SK-N-SH (cell line): ENCODE measurements at regions not wholly inside any gene's neighbourhood (a gene's known extent, or its start where the extent isn't known, plus 50 kb on each side); places are given as distances from the start of the nearest gene placed in this dataset.

Experiments used
- CTCF ChIA-PET: fragments of 300-600, 350-600 bp; formaldehyde crosslinking; extraction: SDS; loops from one replicate; lab custom pipeline; 2021; lab: Yijun Ruan, JAX
- POLR2A ChIA-PET: fragments of 350-600 bp; sonication (Branson Sonifier 250); formaldehyde crosslinking; extraction: SDS; loops from one replicate; lab custom pipeline; 2020; ENCODE audit warnings: antibody characterized with exemption, inconsistent platforms; lab: Yijun Ruan, JAX
- DNase-seq: peaks from one replicate; pipeline ENCODE4 v3.0.0; 2012
- H2AFZ ChIP-seq: fragments of 200-600 bp; sonication (generic); 2 replicates; pipeline ENCODE4 v1.8.1; 2016; ENCODE audit warnings: antibody characterized with exemption, mild to moderate bottlenecking, low read depth
- H3F3A ChIP-seq: fragments of 200-600 bp; sonication (generic); replicated peaks from 2 replicates; pipeline ENCODE3; 2016; ENCODE audit warnings: antibody characterized with exemption, mild to moderate bottlenecking; ENCODE audit not compliant: insufficient read depth
- H3K27ac ChIP-seq, 2 experiments: fragments of 200-500 bp in 1 of 2; fragments of 200-600 bp in 1 of 2; sonication (Bioruptor generic) in 1 of 2; sonication (generic), shearing (Covaris generic) in 1 of 2; 2 replicates each; pipeline versions ENCODE4 v1.5.1 to v1.6.1; 2014 to 2016; ENCODE audit warnings: low read depth in 2 of 2, inconsistent platforms in 1 of 2, low read length in 1 of 2, mild to moderate bottlenecking in 1 of 2, mixed read lengths in 1 of 2
- H3K27me3 ChIP-seq: fragments of 200-600 bp; sonication (generic), shearing (Covaris generic); 2 replicates; pipeline ENCODE4 v1.6.1; 2016; ENCODE audit warnings: mixed run types; ENCODE audit not compliant: insufficient read depth
- H3K36me3 ChIP-seq, 2 experiments: fragments of 200-500 bp in 1 of 2; fragments of 200-600 bp in 1 of 2; sonication (Bioruptor generic) in 1 of 2; sonication (generic) in 1 of 2; replicated peaks in 1 of 2; 2 replicates each; pipeline versions ENCODE3 to v1.5.1; 2014 to 2016; ENCODE audit warnings: low read length in 1 of 2, mild to moderate bottlenecking in 1 of 2; ENCODE audit not compliant: insufficient read depth in 2 of 2, control insufficient read depth in 1 of 2
- H3K4me1 ChIP-seq, 2 experiments: fragments of 200-500 bp in 1 of 2; fragments of 200-600 bp in 1 of 2; sonication (Bioruptor generic) in 1 of 2; sonication (generic), shearing (Covaris generic) in 1 of 2; 2 replicates each; pipeline versions ENCODE4 v1.5.1 to v1.6.1; 2014 to 2016; ENCODE audit warnings: low read depth in 1 of 2, low read length in 1 of 2, mixed run types in 1 of 2; ENCODE audit not compliant: insufficient read depth in 2 of 2, control insufficient read depth in 1 of 2
- H3K4me2 ChIP-seq: fragments of 200-600 bp; sonication (generic), shearing (Covaris generic); 2 replicates; pipeline ENCODE4 v1.6.1; 2017; ENCODE audit warnings: mixed run types
- H3K4me3 ChIP-seq, 2 experiments: fragments of 200-500 bp in 1 of 2; fragments of 200-600 bp in 1 of 2; sonication (Bioruptor generic) in 1 of 2; sonication (generic), shearing (Covaris generic) in 1 of 2; 2 replicates each; pipeline versions ENCODE4 v1.5.1 to v1.8.1; 2014 to 2016; ENCODE audit warnings: low read depth in 2 of 2, inconsistent platforms in 1 of 2, low read length in 1 of 2, mild to moderate bottlenecking in 1 of 2, mixed read lengths in 1 of 2, moderate library complexity in 1 of 2
- H3K79me2 ChIP-seq: fragments of 200-600 bp; sonication (generic); 2 replicates; pipeline ENCODE4 v1.8.1; 2017; ENCODE audit warnings: mild to moderate bottlenecking; ENCODE audit not compliant: insufficient read depth
- H3K9ac ChIP-seq: fragments of 200-600 bp; sonication (generic); 2 replicates; pipeline ENCODE4 v1.6.1; 2017; ENCODE audit warnings: mixed run types
- H3K9me2 ChIP-seq: fragments of 200-600 bp; sonication (generic); 2 replicates; pipeline ENCODE4 v1.6.1; 2017; ENCODE audit warnings: mixed run types
- H3K9me3 ChIP-seq: fragments of 200-600 bp; sonication (generic); 2 replicates; pipeline ENCODE4 v1.6.1; 2017; ENCODE audit warnings: mixed run types, mild to moderate bottlenecking, moderate library complexity
- H4K20me1 ChIP-seq: fragments of 200-600 bp; sonication (generic); 2 replicates; pipeline ENCODE4 v1.6.1; 2017; ENCODE audit warnings: mild to moderate bottlenecking, mixed run types; ENCODE audit not compliant: insufficient read depth
- ELF1 ChIP-seq: IDR thresholded peaks from 2 replicates; pipeline ENCODE4 v1.4.0; 2012
- EP300 ChIP-seq, 2 experiments: IDR thresholded peaks; 2 replicates each; pipeline versions ENCODE4 v1.4.0 to v1.6.1; 2012; ENCODE audit warnings: borderline replicate concordance in 1 of 2, low read depth in 1 of 2, low read length in 1 of 2
- FOSL2 ChIP-seq: IDR thresholded peaks from 2 replicates; pipeline ENCODE4 v1.4.0; 2012; ENCODE audit warnings: low read depth, mild to moderate bottlenecking, moderate library complexity, borderline replicate concordance
- GABPA ChIP-seq: IDR thresholded peaks from 2 replicates; pipeline ENCODE4 v1.4.0; 2012; ENCODE audit warnings: low read depth, mild to moderate bottlenecking
- GATA2 ChIP-seq: sonication (generic); formaldehyde crosslinking; IDR thresholded peaks from 2 replicates; pipeline ENCODE4 v1.5.0; 2020; ENCODE audit warnings: mild to moderate bottlenecking, missing genetic modification reagents
- IRF3 ChIP-seq: fragments of 150-350 bp; IDR thresholded peaks from 2 replicates; pipeline ENCODE4 v1.6.1; 2016; ENCODE audit warnings: mild to moderate bottlenecking, low read depth, low read length
- MXI1 ChIP-seq: IDR thresholded peaks from 2 replicates; pipeline ENCODE4 v1.6.1; 2012; ENCODE audit warnings: mild to moderate bottlenecking, low read depth, low read length, improper control_type of control experiment
- NRF1 ChIP-seq: IDR thresholded peaks from 2 replicates; pipeline ENCODE4 v1.6.1; 2012; ENCODE audit warnings: low read depth, mild to moderate bottlenecking, low read length
- RAD21 ChIP-seq: IDR thresholded peaks from 2 replicates; pipeline ENCODE4 v1.6.1; 2012; ENCODE audit warnings: mild to moderate bottlenecking, low read length
- RFX5 ChIP-seq: IDR thresholded peaks from 2 replicates; pipeline ENCODE4 v1.6.1; 2012; ENCODE audit warnings: mild to moderate bottlenecking, improper control_type of control experiment, low read length
- TAF1 ChIP-seq: IDR thresholded peaks from 2 replicates; pipeline ENCODE4 v1.6.1; 2012; ENCODE audit warnings: low read depth, mild to moderate bottlenecking, low read length, moderate library complexity, borderline replicate concordance
- whole genome bisulfite sequencing: methylation state at CpG from one replicate; pipeline ENCODE4 v1.1.6; 2017; ENCODE audit warnings: low lambda C conversion rate; 5-methylcytosine and 5-hydroxymethylcytosine counted together

GRCh38 chr13:88637935-88638334, 966.8 kb downstream of the SLITRK5 start:
- Histone ChIP-seq H3K27me3 (no peaks in the 10 kb centered on the region), H3K36me3 (no peaks in the 10 kb centered on the region), H3K9me3 (no peaks in the 10 kb centered on the region), H3F3A (no peaks in the 10 kb centered on the region), H3K9me2 (no peaks in the 10 kb centered on the region), H3K9ac (no peak overlapping the region), H3K27ac (no peak overlapping the region), H3K4me1 (no peaks in the 10 kb centered on the region), H3K79me2 (no peaks in the 10 kb centered on the region), H3K4me3 (no peak overlapping the region), H4K20me1 (no peaks in the 10 kb centered on the region), H3K4me2 (no peak overlapping the region), H2AFZ (no peak overlapping the region)
- POLR2A ChIA-PET, result no interaction called here
- TF ChIP-seq NRF1, result no peak
- TF ChIP-seq GABPA, result no peak
- TF ChIP-seq RFX5, result no peak
- no peak for TF ChIP-seq TAF1
- TF ChIP-seq MXI1, result no peak
- 4% methylated on average over 1 of the region's 1 CpG for WGBS
- CTCF ChIA-PET, result no interaction called here
- DNase-seq, result no peak

GRCh38 chr13:88643233-88643632, 972.1 kb downstream of the SLITRK5 start:
- no peak overlapping the region for H3K4me2 ChIP-seq
- H3K9ac ChIP-seq, result no peak overlapping the region
- H3K27me3 ChIP-seq, result no peaks in the 10 kb centered on the region
- H3K27ac ChIP-seq, result no peak overlapping the region
- H3K79me2 ChIP-seq, result no peaks in the 10 kb centered on the region
- no peaks in the 10 kb centered on the region for H3K9me2 ChIP-seq
- no peaks in the 10 kb centered on the region for H4K20me1 ChIP-seq
- no peak for TF ChIP-seq RAD21
- TF ChIP-seq MXI1, result no peak
- no peak for TF ChIP-seq EP300 (IDR thresholded peaks at IDR 0.05; ENCODE audit: borderline replicate concordance in 1 of 2, low read depth in 1 of 2, low read length in 1 of 2)
- no peak for TF ChIP-seq IRF3
- TF ChIP-seq ELF1, result no peak
- TF ChIP-seq FOSL2, result no peak
- TF ChIP-seq GATA2 (CRISPR knock-in tag), result no peak
- no peak overlapping the region for H3K4me3 ChIP-seq
- no peak for DNase-seq
- ChIA-PET POLR2A (no interaction called here), CTCF (no interaction called here)
- no peaks in the 10 kb centered on the region for H3K36me3 ChIP-seq
- no peaks in the 10 kb centered on the region for H3K4me1 ChIP-seq
- WGBS, result 14% methylated on average over 2 of the region's 2 CpGs
- no peaks in the 10 kb centered on the region for H3F3A ChIP-seq
- no peak overlapping the region for H2AFZ ChIP-seq
- H3K9me3 ChIP-seq, result no peaks in the 10 kb centered on the region
